Suppressor macrophage (primary cell): ENCODE measurements at regions not wholly inside any gene's neighbourhood (a gene's known extent, or its start where the extent isn't known, plus 50 kb on each side); places are given as distances from the start of the nearest gene placed in this dataset.
"Not testable (repeated sequence)": the region's sequence is repeated elsewhere in the genome, so short reads cannot be mapped to it uniquely, and the experiment has no call there.

Experiments
- DNase-seq, 4 experiments: peaks; one replicate each; pipeline ENCODE4 v3.0.0-alpha.2; 2020 to 2022

- DNase-seq = not testable (repeated sequence)
Observed at GRCh38 chr1:144516172-144516571, 54.7 kb upstream of the NBPF15 start.

GRCh38 chr1:144516906-144517305, 55.4 kb upstream of the NBPF15 start:
- not testable (repeated sequence) for DNase-seq

- DNase-seq = not testable (repeated sequence)
Observed at GRCh38 chr1:144518439-144518838, 57.0 kb upstream of the NBPF15 start.

GRCh38 chr1:144519528-144520189, 58.2 kb upstream of the NBPF15 start:
- DNase-seq = not testable (repeated sequence)

GRCh38 chr1:144523661-144524407, 62.4 kb upstream of the NBPF15 start:
- peak in 3 of 4 experiments; percentile 0 to 3 (median 1) for DNase-seq

- DNase-seq = not testable (repeated sequence)
Observed at GRCh38 chr1:144532156-144532607, 60.5 kb upstream of the PPIAL4F start.

GRCh38 chr1:144533480-144533879, 59.2 kb upstream of the PPIAL4F start:
- DNase-seq = not testable (repeated sequence)

- DNase-seq = not testable (repeated sequence)
Observed at GRCh38 chr1:144534286-144534685, 58.4 kb upstream of the PPIAL4F start.

- not testable (repeated sequence) for DNase-seq
Observed at GRCh38 chr1:144536677-144537076, 56.0 kb upstream of the PPIAL4F start.

- peak in 2 of 4 experiments; percentile 12 to 26 for DNase-seq
Observed at GRCh38 chr1:144537234-144537633, 55.5 kb upstream of the PPIAL4F start.

- DNase-seq = not testable (repeated sequence)
Observed at GRCh38 chr1:144538736-144539135, 54.0 kb upstream of the PPIAL4F start.

GRCh38 chr1:144539191-144539960, 53.3 kb upstream of the PPIAL4F start:
- DNase-seq = not testable (repeated sequence)
